ENCODE measurements at regions not wholly inside any gene's neighbourhood (a gene's known extent, or its start where the extent isn't known, plus 50 kb on each side); places are given as distances from the start of the nearest gene placed in this dataset.

DNA sequence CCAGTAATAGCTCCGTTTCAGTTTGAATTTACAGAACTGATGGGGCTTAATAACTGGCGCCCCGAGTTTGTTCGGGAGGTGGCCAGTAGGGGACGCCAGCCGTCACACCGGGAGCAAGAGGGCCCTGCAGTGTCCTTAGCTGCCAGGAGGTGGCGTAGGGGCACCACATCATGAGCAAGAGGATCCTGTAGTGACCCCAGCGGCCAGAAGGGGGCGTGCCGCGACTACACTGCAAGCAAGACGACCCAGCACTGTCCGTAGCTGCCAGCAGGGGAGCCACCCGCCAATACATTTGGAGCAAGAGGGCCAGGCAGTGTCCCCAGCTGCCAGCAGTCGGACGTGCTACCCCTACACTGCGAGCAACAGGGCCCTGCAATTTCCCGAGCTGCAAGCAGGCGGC, 663.7 kb upstream of the B3GAT1 start:
- H3K36me3 Mint-ChIP-seq (ENCODE audit: low read depth): no peaks in the 10 kb centered on the region
- no peaks in the 10 kb centered on the region for H3K27me3 Mint-ChIP-seq (ENCODE audit: insufficient read depth)
- peak; percentile 17 for DNase-seq (ENCODE audit: low spot score)
- H3K4me3 Mint-ChIP-seq: no peak overlapping the region
- intact Hi-C loops (cut with micrococcal nuclease): no loop called here
- no peaks in the 10 kb centered on the region for H3K9me3 Mint-ChIP-seq
- no peaks in the 10 kb centered on the region for H3K4me1 Mint-ChIP-seq (ENCODE audit: low read depth)
- no peak overlapping the region for H3K27ac Mint-ChIP-seq

DNA sequence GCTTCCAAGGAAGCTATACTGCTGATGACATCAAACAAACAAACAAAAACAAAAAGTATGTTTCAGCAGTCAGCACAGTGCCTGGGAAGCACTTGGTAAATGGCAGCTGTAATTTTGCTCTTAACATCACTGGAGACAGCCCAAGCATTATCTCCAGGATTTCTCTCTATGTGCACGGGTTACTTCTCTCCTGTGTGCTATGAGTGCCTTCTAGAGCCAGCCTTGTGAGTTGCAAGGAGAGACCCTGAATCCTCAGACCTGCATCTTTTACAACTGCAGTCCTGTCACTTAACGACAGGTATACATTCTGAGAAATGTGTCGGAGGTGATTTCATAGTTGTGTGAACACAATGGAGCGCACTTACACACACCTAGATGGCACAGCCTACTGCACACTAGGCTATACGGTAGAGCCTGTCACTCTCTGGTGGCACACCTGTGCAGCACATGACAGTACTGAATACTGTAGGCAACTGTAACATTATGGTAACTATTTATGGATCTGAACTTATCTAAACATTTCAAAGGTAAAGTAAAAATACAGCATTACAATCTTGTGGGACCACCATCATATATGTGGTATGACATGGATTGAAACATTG, 662.5 kb upstream of the B3GAT1 start:
- no peaks in the 10 kb centered on the region for H3K4me1 Mint-ChIP-seq (ENCODE audit: low read depth)
- H3K9me3 Mint-ChIP-seq: no peaks in the 10 kb centered on the region
- intact Hi-C loops (cut with micrococcal nuclease): no loop called here
- H3K27ac Mint-ChIP-seq: no peak overlapping the region
- no peaks in the 10 kb centered on the region for H3K36me3 Mint-ChIP-seq (ENCODE audit: low read depth)
- no peak for DNase-seq (ENCODE audit: low spot score)
- no peak overlapping the region for H3K4me3 Mint-ChIP-seq
- H3K27me3 Mint-ChIP-seq (ENCODE audit: insufficient read depth): no peaks in the 10 kb centered on the region

DNA sequence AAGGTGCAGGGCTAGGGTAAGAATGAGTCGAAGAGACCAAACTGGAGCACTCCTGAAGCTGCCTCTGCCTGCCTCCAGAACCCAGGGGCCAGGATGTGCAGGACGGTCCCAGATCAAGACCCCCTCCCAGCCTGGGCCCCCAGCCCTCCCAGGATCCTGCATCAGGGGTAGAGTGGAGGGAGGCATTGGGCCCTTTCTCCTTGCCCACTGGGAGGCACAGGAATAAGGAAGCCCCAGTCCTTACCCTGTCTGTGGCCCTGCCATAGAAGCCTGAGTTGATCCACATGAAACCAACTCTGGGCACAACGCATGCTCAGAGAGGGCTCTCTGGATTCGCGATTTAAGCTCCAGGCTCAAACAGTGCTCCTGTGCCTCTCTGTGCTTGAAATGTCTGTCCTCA, 661.8 kb upstream of the B3GAT1 start:
- no peak overlapping the region for H3K27ac Mint-ChIP-seq
- DNase-seq (ENCODE audit: low spot score): no peak
- intact Hi-C loops (cut with micrococcal nuclease): no loop called here

DNA sequence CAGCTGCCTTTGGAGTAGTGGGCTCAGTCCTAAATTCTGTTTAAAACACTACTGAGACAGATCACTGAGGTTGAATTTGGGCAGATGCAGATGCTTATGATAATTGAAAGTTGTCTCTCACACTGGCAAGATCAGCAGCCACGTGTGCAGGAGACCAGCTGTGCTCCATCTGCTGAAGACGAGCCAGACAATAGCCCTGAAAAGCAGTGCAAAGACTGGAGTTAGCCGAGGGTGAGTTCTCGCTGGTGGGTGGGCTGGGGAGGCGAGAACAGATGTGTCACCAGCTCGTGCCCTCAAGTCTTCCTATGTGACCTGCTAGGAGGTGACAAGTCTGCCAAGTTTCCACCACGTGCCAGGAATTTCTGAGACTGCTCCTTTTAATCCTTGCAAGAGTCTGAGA, 661.3 kb upstream of the B3GAT1 start:
- H3K27me3 Mint-ChIP-seq (ENCODE audit: insufficient read depth): no peaks in the 10 kb centered on the region
- no peak overlapping the region for H3K4me3 Mint-ChIP-seq
- no peak for DNase-seq (ENCODE audit: low spot score)
- intact Hi-C loops (cut with micrococcal nuclease): no loop called here
- H3K36me3 Mint-ChIP-seq (ENCODE audit: low read depth): no peaks in the 10 kb centered on the region
- H3K4me1 Mint-ChIP-seq (ENCODE audit: low read depth): no peaks in the 10 kb centered on the region
- no peaks in the 10 kb centered on the region for H3K9me3 Mint-ChIP-seq
- H3K27ac Mint-ChIP-seq: no peak overlapping the region

More for the DNA sequence above, 661.8 kb upstream of the B3GAT1 start:
- H3K36me3 Mint-ChIP-seq (ENCODE audit: low read depth): no peaks in the 10 kb centered on the region
- H3K27me3 Mint-ChIP-seq (ENCODE audit: insufficient read depth): no peaks in the 10 kb centered on the region
- no peaks in the 10 kb centered on the region for H3K9me3 Mint-ChIP-seq
- H3K4me3 Mint-ChIP-seq: no peak overlapping the region
- H3K4me1 Mint-ChIP-seq (ENCODE audit: low read depth): no peaks in the 10 kb centered on the region

DNA sequence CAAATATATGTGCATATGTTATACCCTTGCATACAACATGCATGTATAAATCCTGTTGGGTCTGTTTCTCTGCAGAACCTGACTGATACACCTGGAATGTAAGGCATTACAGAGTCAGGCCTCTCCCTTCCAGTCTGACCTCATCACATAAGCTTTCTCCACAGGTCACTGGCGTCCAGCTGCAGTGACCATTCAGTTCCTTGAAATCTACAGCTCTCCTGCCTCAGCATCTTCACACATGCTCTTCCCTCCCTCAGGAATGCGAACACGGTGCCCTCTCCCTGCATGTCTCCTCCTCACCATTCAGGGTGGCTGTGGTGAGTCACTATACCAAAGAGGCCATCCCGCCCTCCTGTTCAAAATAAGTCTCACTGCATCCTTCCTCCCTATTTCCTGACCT, 657.8 kb upstream of the B3GAT1 start:
- Mint-ChIP-seq H3K9me3 (no peaks in the 10 kb centered on the region), H3K27me3 (ENCODE audit: insufficient read depth) (no peaks in the 10 kb centered on the region), H3K4me1 (ENCODE audit: low read depth) (no peaks in the 10 kb centered on the region), H3K36me3 (ENCODE audit: low read depth) (no peaks in the 10 kb centered on the region), H3K27ac (no peak overlapping the region), H3K4me3 (no peak overlapping the region)
- no peak for DNase-seq (ENCODE audit: low spot score)
- intact Hi-C loops (cut with micrococcal nuclease): no loop called here

DNA sequence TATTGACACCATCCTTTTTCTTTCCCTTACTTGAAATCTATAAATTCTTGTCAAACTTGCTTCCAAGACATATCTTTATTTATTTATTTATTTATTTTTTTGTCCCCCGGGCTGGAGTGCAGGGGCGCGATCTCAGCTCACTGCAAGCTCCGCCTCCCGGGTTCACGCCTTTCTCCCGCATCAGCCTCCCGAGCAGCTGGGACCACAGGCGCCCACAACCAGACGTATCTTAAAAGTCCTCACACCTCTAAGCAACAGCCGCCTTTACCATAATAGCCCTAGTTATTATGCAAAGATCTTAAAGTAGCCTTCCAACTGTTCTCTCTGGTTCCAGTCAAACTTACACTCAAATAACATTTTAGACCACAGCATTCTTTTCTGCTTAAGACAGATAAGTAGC, 657.0 kb upstream of the B3GAT1 start:
- no peaks in the 10 kb centered on the region for H3K36me3 Mint-ChIP-seq (ENCODE audit: low read depth)

DNA sequence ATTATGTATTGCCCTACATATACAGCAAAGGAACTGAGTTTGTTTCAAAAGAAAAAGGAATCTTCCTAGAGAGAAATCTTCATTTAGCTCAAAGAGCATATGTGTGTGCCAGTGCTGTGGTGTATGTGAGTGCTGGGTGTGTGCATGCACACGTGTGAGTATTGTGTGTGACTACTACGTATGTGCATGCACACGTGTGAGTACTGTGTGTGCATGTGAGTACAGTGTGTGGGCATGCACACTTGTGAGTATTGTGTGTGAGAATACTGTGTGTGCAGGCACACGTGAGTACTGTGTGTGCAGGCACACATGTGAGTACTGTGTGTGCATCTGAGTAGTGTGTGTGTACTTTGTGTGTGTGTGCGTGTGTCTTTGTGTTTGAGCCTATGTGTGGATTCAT, 651.0 kb upstream of the B3GAT1 start:
- DNase-seq (ENCODE audit: low spot score): no peak
- H3K27ac Mint-ChIP-seq: no peak overlapping the region
- H3K9me3 Mint-ChIP-seq: peaks cover 11% of the 10 kb centered on the region
- H3K27me3 Mint-ChIP-seq (ENCODE audit: insufficient read depth): no peaks in the 10 kb centered on the region
- no peak overlapping the region for H3K4me3 Mint-ChIP-seq
- H3K36me3 Mint-ChIP-seq (ENCODE audit: low read depth): no peaks in the 10 kb centered on the region
- no peaks in the 10 kb centered on the region for H3K4me1 Mint-ChIP-seq (ENCODE audit: low read depth)
- intact Hi-C loops (cut with micrococcal nuclease): no loop called here

More for the DNA sequence above, 657.0 kb upstream of the B3GAT1 start:
- no peak for DNase-seq (ENCODE audit: low spot score)
- H3K4me3 Mint-ChIP-seq: no peak overlapping the region
- no peaks in the 10 kb centered on the region for H3K27me3 Mint-ChIP-seq (ENCODE audit: insufficient read depth)
- H3K4me1 Mint-ChIP-seq (ENCODE audit: low read depth): no peaks in the 10 kb centered on the region
- intact Hi-C loops (cut with micrococcal nuclease): no loop called here
- H3K27ac Mint-ChIP-seq: no peak overlapping the region
- no peaks in the 10 kb centered on the region for H3K9me3 Mint-ChIP-seq

DNA sequence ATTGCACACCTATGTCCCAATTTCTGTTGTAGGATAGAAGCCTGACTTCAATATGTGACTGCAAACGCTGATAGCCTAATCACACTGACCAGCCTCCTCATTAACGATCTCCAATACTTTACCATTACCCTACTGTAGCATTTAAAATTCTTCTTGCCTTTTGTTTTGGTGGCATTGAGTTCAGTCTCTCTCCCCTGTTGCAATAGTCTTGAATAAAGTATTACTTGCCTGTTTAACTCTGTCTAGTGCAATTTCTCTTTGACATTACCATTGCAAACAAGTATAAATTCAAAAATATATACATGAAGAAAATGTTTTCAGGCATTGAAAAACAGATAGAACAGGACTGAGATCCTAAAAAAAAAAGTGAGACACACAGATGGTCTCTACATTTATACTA, 649.1 kb upstream of the B3GAT1 start:
- intact Hi-C loops (cut with micrococcal nuclease): no loop called here
- H3K4me3 Mint-ChIP-seq: no peak overlapping the region
- H3K27me3 Mint-ChIP-seq (ENCODE audit: insufficient read depth): no peaks in the 10 kb centered on the region

DNA sequence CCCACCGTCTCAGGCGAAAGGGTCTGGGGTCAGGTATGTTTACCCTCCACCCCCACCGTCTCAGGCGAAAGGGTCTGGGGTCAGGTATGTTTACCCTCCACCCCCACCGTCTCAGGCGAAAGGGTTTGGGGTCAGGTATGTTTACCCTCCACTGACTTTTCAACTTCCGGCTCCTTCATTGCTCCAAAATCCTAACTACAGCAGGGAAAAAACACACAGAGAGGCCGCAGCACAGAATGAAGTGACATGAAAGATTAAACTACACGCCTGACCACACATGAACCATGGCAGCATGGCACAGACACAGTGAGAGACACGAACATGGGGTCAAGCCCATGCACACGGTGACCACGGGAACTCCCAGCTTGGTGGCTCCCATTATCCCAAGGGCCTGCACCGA, 634.9 kb upstream of the B3GAT1 start:
- H3K9me3 Mint-ChIP-seq: no peaks in the 10 kb centered on the region
- no peaks in the 10 kb centered on the region for H3K4me1 Mint-ChIP-seq (ENCODE audit: low read depth)
- H3K27ac Mint-ChIP-seq: no peak overlapping the region
- no peaks in the 10 kb centered on the region for H3K36me3 Mint-ChIP-seq (ENCODE audit: low read depth)
- no peak for DNase-seq (ENCODE audit: low spot score)
- intact Hi-C loops (cut with micrococcal nuclease): no loop called here
- H3K4me3 Mint-ChIP-seq: no peak overlapping the region
- no peaks in the 10 kb centered on the region for H3K27me3 Mint-ChIP-seq (ENCODE audit: insufficient read depth)

More for the DNA sequence above, 649.1 kb upstream of the B3GAT1 start:
- no peaks in the 10 kb centered on the region for H3K4me1 Mint-ChIP-seq (ENCODE audit: low read depth)
- H3K36me3 Mint-ChIP-seq (ENCODE audit: low read depth): no peaks in the 10 kb centered on the region
- no peak overlapping the region for H3K27ac Mint-ChIP-seq
- DNase-seq (ENCODE audit: low spot score): no peak
- H3K9me3 Mint-ChIP-seq: peaks cover 11% of the 10 kb centered on the region

DNA sequence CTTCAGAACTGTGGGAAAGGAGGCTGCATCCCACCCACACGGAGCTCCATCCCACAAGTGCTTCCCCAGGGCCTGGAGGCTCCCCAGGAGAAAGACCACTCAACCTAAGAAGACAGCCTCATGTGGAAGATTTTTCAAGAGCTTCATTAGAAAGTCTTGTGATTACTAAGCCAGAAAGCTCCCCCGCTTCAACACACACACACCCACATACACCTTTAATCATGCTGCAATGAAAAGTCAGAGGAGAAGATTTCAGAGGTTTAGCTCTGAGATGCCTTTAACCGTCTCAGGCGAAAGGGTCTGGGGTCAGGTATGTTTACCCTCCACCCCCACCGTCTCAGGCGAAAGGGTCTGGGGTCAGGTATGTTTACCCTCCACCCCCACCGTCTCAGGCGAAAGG, 634.5 kb upstream of the B3GAT1 start:
- intact Hi-C loops (cut with micrococcal nuclease): no loop called here
- DNase-seq (ENCODE audit: low spot score): no peak
- Mint-ChIP-seq H3K36me3 (ENCODE audit: low read depth) (no peaks in the 10 kb centered on the region), H3K9me3 (no peaks in the 10 kb centered on the region), H3K27ac (no peak overlapping the region), H3K4me1 (ENCODE audit: low read depth) (no peaks in the 10 kb centered on the region), H3K4me3 (no peak overlapping the region), H3K27me3 (ENCODE audit: insufficient read depth) (no peaks in the 10 kb centered on the region)

DNA sequence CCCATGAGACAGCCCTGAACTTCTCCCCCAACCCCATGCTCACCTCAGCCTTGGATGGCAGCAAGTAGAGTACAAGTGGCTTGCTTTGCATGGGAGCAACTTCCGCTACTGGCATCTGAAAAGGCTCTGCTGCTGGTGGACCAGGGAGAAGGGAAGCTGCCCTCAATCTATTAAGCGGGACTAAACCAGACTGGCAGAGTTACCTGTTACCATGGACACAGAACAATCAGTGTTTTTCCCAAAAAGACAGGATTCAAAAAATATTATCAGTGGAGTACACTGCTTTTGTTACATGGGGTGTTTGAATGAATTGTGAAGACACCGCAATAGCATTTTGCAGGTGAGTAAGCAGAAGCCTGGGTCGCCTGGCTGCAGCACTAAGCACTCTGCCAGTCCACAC, 631.4 kb upstream of the B3GAT1 start:
- H3K27me3 Mint-ChIP-seq (ENCODE audit: insufficient read depth): no peaks in the 10 kb centered on the region
- H3K4me1 Mint-ChIP-seq (ENCODE audit: low read depth): no peaks in the 10 kb centered on the region
- no peak overlapping the region for H3K27ac Mint-ChIP-seq
- DNase-seq (ENCODE audit: low spot score): no peak
- H3K36me3 Mint-ChIP-seq (ENCODE audit: low read depth): no peaks in the 10 kb centered on the region
- no peak overlapping the region for H3K4me3 Mint-ChIP-seq
- intact Hi-C loops (cut with micrococcal nuclease): no loop called here
- no peaks in the 10 kb centered on the region for H3K9me3 Mint-ChIP-seq

DNA sequence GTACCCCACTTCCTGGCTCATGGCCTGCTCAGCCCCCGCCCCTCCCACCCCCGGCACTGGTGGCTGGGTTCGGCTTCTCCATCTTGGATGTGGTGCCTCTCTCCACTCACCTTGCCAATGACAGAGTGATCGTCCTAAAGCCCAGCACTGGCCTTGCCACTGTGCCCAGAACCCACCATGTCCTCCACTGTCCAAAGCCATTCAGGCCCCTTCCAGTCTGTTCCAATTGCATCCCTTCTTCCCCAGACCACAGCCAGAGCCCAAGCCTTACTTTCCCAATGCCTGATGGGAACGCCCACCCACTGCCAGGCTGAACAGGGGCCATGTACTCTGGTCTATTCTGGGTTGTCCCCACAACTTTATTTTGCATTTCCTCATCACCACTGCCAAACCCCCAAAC, 625.8 kb upstream of the B3GAT1 start:
- no peak overlapping the region for H3K4me3 Mint-ChIP-seq
- intact Hi-C loops (cut with micrococcal nuclease): no loop called here
- no peaks in the 10 kb centered on the region for H3K9me3 Mint-ChIP-seq

DNA sequence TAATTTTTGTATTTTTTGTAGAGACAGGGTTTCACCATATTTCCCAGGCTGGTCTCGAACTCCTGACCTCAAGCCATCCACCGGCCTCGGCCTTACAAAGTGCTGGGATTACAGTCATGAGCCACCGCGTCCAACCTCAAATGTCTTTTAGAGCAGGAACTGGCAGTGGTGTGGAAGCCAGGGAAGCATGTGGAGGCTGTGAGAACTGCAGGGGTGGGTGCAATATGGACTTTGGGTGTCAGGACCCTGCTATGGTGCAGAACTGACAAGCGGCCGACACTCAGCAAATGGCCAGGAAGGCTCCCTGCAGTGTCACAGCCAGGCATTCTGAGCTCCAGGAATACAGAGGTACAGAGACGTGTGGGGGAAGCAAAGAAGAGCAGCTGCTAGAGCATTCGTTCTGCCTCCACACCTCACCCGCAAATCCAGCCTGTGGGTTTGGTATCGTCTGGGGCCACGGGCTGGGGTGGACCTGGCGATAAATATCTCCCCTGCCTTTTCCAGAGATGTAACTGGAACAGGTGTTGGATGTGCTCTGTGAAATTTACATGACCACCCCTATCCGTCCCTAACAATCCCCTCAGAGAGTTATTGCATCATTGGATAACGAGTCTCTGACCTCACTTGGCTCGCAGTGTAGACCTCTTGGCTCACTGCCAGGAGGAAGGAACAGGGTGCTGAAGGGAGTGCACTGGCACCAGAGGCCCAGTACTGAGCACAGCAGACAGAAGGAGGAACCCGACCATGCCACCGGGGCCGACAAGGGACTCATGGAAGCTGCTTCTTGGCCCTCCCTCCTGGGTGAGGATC, 624.7 kb upstream of the B3GAT1 start:
- Mint-ChIP-seq H3K27me3 (ENCODE audit: insufficient read depth) (peaks cover 2% of the 10 kb centered on the region), H3K9me3 (no peaks in the 10 kb centered on the region), H3K4me3 (no peak overlapping the region), H3K4me1 (ENCODE audit: low read depth) (no peaks in the 10 kb centered on the region), H3K27ac (no peak overlapping the region), H3K36me3 (ENCODE audit: low read depth) (no peaks in the 10 kb centered on the region)
- DNase-seq (ENCODE audit: low spot score): no peak
- intact Hi-C loops (cut with micrococcal nuclease): no loop called here

More for the DNA sequence above, 625.8 kb upstream of the B3GAT1 start:
- DNase-seq (ENCODE audit: low spot score): no peak
- Mint-ChIP-seq H3K27me3 (ENCODE audit: insufficient read depth) (no peaks in the 10 kb centered on the region), H3K27ac (no peak overlapping the region), H3K36me3 (ENCODE audit: low read depth) (no peaks in the 10 kb centered on the region), H3K4me1 (ENCODE audit: low read depth) (no peaks in the 10 kb centered on the region)
